ENCODE measurements at regions not wholly inside any gene's neighbourhood (a gene's known extent, or its start where the extent isn't known, plus 50 kb on each side); places are given as distances from the start of the nearest gene placed in this dataset.

GRCh38 chr5:89080467-89081116, 197.6 kb upstream of the MEF2C start:
- no peak for TF ChIP-seq CTCF (IDR thresholded peaks at IDR 0.05)
- no peak for TF ChIP-seq POLR2AphosphoS5 (IDR thresholded peaks at IDR 0.05; ENCODE audit: insufficient read depth in 1 of 2, low read depth in 1 of 2)
